HG03439 (cell line): ENCODE measurements at regions not wholly inside any gene's neighbourhood (a gene's known extent, or its start where the extent isn't known, plus 50 kb on each side); places are given as distances from the start of the nearest gene placed in this dataset.
A peak's percentile ranks its signal among the peaks of the same experiment; 100 is the strongest.

Source experiments
- ATAC-seq: cut with Tn5 transposase; IDR thresholded peaks from one replicate; pipeline ENCODE4 v1.9.1; 2021; ENCODE audit warnings: mild to moderate bottlenecking, moderate library complexity; ENCODE audit not compliant: unreplicated experiment

DNA sequence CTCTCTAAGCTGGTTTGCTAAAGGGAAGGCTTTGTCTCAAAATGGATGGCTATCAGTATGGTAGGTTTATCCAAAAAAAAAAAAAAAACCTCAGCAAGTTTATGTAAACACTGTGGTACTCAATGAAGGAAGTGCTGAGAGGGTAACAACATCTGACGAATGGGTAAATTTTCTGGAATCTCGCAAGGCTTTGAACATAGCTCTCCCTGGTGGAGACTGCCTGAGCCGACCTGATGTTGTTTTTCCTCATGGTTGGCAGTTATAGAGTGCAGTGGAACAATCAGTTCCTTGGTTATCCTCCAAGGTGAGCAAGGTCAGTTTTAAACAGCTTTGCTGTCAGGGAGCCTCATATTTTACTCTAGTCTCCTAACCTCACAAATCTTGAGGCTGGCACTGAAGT, 94.6 kb downstream of the ZPLD1 start:
- no peak for ATAC-seq

DNA sequence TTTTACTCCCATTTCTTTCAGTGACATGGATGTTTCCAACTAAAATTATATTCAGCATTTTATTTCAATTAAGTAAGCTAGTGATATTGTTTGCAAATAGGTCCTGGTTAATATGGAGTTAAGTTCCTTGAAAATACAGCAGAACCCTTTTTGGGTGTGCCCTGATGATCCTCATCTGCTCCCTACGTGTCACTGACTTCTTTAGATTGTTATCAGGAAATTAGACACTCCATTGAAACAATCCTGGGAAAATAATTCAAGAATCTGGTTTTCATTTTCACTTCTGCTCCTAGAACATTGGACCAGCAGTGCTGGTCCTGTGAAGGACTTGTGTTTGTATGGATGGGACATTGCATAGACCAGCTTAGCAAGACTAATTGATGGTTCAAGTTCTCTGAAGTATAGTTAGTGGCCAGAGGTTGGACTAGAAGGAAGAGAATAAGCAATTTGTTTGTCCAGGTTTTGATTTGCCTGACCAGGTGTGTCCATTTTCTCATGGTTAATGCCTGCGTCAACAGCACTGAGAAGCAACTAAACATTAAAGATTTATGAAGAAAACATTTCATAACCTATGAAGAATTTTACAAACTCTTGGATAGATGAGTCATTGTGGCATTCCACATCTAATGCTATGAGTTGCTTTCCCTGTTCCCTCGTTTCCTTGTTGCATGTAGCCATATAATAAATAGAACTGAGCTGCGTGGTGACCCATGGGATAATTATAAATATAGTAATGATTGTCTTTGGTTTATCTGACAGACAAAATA, 95.8 kb downstream of the ZPLD1 start:
- ATAC-seq: no peak

GRCh38 chr3:102531686-102532085, 96.9 kb downstream of the ZPLD1 start:
- ATAC-seq: no peak

DNA sequence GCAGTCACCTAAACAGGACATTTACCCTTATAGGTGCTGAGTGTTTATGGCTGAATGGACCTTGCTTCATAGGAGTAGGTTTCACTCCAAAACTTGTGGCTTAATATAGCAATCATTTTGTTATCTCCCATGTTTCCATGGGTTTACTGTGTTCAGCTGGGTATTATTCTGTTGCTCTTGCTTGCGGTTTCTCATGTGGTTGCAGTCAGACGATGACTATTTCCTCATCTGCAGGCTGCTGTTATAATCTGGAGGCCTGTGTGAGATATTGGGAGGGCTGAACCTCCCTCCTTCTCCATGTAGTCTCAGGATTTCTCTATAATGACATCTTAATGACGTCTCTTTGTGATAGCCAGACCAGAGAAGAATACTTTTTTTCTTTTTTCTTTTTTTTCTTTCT, 98.1 kb downstream of the ZPLD1 start:
- no peak for ATAC-seq

- no peak for ATAC-seq
Measured at GRCh38 chr3:102533784-102534183, 99.0 kb downstream of the ZPLD1 start.

GRCh38 chr3:102536456-102536855, 101.6 kb downstream of the ZPLD1 start:
- ATAC-seq: peak; percentile 62

DNA sequence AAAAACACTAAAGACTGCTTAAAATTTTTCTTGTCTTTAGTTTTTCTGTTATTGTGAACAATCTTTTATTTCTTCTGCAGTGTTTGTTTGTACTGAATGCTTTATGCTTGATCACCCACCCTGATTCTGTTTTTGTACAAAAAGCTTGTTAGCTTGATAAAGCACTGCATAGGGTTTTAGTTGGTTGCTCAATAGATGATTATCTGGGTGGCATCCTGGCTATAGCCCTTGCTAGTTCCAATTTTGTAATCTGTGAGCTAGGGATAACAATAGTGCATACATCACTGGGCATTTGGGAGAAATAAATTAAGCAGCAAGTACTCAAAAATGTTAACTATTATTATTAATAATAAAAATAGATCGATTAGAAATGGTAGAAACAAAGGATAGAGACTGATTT, 102.3 kb downstream of the ZPLD1 start:
- ATAC-seq: no peak

DNA sequence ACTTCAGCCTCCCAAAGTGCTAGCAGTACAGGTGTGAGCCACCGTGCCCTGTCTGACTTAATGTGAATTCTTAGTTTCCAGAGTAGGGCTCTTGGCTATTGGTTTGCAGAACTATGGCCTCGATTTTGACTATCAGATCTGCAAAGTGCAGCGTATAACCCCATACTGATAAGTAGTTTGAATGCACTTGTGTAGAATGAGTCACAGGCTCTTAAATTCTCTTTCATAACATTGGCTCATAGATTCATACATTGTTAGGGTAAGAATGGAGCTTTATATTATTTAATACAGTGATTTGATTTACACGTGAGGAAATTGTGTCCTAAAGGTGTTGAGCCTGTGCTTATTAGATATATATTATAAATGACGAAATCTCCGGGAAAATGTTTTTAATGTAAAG, 109.9 kb downstream of the ZPLD1 start:
- no peak for ATAC-seq

DNA sequence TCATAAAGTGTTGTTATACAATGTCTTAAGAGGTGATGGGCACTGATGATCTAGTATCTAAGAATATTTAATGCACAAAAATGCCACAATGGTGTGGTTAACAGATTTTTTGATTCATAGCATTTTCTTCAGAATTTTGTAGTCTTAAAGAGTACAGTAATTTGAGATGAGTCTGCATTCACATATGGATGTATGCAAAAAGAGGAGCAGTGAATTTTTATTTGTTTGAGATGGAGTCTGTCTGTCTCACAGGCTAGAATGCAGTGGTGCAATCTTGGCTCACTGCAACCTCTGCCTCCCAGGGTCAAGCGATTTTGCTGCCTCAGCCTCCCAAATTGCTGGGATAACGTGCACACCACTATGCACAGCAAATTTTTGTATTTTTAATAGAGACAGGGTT, 110.5 kb downstream of the ZPLD1 start:
- no peak for ATAC-seq

DNA sequence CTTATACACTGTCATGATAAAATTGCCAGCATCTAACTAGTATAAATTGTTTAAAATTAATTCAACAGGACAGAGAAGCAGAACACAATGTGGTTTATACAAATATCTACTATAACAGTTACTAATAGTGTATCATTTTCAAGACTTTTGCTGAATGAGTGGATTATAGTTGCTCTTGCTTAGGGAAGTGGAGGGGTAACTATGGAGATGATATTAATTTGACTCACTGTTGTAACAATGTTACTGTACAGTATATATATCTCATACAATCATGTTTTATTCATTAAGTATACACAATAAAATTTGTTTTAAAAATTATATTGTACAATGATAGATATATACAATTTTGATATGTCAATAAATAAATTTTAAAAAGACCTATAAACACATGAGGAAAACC, 119.1 kb downstream of the ZPLD1 start:
- ATAC-seq: no peak

DNA sequence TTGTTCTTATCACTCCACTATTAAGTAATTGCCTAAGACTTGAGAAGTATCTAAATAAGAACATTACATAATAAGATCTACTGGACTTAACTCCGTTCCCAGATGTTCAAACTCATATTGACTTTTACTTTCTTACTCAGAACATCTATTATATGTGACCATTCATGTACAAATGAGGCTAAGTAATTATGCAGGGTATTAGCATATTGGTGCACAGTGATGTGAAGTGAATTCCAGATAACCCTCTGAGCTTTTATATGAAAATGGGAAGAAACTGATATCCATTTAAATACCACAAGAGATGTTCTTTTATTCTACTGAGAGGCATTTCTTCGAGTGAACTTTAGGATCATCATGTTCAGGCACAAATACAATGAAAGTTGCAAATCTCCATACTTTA, 135.7 kb downstream of the ZPLD1 start:
- ATAC-seq: no peak

DNA sequence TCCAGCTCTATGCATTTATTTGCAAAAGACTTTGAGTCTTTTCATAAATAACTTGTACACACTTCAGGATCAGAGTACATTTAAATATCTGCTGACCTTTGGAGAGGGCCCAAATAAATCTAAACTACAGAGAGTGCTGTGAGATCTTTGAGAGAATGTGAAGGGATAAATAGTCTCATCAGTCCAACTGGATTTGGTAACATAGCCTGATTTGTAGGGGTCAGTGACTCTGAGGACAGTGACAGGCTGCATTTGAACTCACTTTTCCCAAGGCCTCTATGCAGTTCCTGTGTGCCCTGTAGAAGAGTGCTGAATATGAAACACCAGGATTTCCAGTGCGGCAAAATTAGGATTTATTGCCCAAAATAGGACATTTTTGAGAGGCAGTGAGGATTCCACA, 136.2 kb downstream of the ZPLD1 start:
- ATAC-seq: no peak

DNA sequence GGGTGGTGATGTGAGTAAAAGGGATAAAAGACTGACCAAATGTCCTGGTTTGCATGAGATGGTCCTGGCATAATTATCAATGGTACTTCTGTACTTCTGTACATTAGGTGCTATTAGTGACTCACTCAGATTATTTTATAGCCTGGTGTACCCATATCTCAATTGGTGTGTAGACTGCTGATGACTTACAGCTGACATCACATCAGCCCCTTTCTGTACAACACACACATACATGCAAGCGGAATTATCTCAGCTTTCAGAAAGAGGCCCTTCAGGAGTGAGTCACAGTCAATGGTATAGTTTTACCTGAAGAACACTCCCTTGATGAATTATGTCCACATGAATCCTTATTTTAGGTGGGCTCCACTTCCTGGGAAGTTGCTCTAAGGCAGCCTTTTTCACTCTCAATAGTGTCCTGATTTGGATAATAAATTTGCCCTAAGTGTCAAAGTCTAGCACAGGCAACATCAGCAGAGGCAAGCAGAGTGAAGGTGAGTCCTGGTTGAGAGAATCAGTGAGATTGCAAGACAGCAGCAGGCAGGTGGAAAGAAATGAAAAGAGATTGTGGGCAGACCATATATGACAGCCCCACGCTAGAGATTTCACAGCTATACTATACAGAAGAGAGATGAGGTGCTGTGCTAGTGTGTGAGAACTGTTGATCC, 137.0 kb downstream of the ZPLD1 start:
- ATAC-seq: no peak

GRCh38 chr3:102573483-102574028, 138.7 kb downstream of the ZPLD1 start:
- ATAC-seq: no peak

DNA sequence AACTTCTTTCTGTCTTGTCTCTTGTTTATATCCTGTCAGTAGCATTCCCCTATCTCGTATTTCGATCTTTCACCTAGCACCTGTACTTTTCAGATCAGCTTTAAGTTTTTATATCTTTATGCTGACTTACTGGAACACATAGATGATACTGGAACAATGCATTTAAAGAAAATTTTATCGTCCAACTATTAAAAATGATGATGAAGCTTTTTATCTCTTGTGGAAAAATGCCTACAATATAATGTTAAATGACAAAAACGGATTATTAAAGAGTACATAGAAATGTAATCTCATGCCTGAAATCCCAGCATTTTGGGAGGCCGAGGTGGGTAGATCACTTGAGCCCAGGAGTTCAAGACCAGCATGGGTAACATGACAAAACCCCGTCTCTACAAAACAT, 139.5 kb downstream of the ZPLD1 start:
- no peak for ATAC-seq

DNA sequence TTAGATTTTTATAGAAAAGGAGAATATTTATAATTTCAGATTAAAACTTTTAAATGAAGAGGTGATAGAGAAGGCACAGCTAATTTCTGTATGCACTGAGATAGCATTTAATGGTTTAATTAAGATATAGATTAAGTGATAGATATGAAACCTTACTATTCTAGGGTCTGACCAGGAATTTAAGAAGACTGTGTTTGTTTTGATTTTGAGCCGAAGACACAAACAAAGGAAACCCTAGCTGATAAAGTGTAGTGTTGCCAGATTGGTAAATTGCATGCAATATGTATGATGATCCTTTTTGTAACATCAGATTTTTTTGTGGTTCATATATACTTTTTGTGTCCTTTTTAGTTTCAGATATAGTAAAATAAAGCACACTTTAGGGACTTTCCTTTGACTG, 141.8 kb downstream of the ZPLD1 start:
- ATAC-seq: no peak

GRCh38 chr3:102577082-102577789, 142.4 kb downstream of the ZPLD1 start:
- ATAC-seq: no peak

DNA sequence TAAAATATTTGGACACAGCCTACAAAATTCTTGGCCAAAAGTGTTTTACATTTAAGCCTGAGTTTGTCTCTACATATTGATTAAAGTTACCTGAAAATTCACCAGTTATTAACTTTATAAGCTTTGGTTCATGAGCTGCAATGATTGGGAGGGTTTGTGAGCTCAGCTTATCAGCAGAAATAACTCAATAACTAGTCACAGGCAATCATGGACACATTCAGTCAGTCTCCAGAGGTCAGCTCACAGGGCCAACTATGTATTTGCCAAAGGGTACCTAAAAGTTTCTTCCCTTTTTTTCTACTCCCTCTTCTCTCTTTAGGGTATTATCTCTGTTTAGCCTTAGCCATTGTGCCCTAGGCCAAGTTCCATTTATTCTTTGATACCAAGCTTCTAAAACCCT, 145.9 kb downstream of the ZPLD1 start:
- no peak for ATAC-seq

GRCh38 chr3:102586485-102586884, 151.7 kb downstream of the ZPLD1 start:
- no peak for ATAC-seq

DNA sequence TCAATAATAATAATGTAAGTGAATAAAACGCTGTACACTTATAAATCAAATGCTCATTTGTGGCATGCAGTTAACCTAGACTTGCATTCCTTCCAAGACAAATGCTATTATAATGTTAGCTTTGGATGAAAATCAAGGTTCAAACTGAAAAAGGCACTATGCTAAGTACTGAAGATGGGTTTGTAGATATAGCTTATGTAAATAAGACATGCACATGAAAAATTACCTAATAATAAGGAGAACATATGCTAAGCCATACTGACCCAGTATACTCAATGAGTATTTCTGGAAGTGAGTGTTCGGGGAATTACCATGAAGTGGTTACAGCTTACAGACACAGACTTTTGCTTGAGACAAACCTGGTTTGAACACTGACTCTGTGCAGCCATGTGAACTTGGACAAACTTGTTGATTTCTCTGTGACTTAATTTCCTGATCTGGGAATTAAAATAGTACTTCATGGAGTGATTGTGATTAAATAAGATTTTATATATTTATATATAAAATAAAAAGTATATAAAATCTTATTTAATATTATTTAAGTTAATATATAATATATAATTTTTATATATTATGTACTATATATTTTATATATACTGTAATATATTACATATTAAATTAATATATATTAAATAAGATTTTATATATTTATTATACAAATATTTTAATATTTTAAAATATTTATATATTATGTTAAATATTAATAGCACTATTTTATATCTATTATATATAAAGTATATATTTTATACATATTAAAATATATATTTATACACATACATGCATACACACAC, 159.2 kb downstream of the ZPLD1 start:
- ATAC-seq: no peak

DNA sequence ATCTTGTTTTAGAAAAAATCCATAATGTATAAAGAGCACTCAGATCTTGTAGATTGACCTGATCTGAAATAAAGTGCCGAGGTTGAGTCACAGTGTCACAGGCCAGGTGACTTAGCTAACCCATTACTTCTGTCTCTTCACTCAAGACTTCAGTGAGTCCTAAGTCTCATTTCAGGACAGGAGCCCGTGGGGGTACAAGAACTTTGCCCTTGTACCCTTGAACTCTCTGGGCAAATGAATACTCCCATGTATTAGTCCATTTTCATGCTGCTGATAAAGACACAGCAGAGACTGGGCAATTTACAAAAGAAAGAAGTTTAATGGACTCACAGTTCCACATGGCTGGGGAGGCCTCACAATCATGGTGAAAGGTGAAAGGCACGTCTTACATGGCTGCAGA, 160.2 kb downstream of the ZPLD1 start:
- no peak for ATAC-seq
